ENCODE measurements at regions not wholly inside any gene's neighbourhood (a gene's known extent, or its start where the extent isn't known, plus 50 kb on each side); places are given as distances from the start of the nearest gene placed in this dataset.
"Not testable (repeated sequence)": the region's sequence is repeated elsewhere in the genome, so short reads cannot be mapped to it uniquely, and the experiment has no call there.

DNA sequence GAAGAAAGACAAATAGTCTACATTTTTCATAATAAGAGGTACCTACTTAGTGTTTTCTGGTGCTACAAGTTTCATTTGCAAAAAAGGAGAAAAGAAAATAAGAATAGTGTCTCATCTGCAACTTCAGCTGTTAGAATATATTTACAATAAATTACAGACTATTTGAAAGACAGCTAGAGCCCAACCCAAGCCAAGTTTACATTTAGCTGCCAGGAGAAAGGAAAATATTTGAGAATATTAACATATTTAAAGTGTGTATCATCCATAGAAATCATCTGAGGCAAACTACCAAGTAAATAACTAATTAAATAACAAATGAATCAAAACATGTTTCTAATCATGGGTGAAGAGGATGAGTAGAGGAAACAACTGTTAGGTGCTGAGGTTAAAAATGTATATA is 209.2 kb upstream of the ZSWIM2 start:
- no peak for DNase-seq (ENCODE audit: low read depth in 2 of 2)

DNA sequence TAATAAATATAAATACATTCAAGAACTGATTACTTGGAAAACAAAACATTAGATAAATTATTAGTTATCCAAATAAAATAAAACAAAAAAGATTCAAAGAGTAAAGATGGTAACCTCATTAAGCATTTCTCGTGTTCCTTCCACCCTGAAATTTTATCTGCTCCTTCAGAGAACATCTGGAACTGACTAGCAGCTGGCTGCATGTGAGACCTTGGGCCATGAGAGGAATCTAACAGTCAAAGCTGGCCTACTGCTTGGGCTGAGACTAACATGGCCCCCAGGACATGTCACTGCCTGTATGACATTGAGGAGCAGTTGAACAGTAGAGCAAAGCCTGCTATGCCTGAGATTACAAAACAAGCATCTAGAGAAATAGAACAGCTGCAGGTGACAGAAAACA is 208.5 kb upstream of the ZSWIM2 start:
- DNase-seq (ENCODE audit: low read depth in 2 of 2): no peak

DNA sequence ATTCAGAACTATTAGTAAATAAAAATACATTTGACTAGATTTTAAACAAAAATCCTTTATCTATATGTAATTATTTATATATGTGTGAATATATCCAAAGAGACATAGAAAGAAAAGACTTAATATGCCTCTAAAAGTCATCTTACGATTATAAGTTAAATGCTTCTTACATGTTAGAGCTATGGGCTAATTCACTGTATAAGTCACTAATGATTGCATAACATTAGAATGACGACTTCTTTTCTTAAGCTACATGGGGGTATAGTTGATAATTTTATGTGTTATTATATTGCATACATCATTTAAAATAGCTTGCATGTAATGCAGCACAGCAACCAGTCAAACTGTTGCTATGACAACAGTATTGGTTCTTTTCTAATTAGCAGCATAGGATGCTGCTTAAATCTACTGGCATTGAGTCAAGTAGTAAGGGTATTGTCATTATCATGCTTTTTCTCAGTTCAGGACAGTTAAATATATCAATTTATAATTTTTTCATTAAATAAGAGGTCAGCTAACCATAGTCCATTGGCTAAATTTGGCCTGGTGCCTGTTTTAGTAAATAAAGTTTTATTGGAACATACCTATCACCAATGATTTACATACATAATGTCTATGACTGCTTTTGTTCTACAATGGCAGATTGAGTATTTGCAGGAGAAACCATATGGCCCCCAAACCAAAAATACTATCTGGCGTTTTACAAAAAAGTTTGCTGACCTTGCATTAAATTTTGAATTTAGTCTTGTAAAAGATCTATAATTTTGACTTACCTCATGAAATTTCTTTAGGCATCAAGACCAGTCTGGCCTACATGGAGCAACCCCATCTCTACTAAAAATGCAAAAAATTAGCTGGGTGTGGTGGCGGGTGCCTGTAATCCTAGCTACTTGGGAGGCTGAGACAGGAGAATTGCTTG is 207.7 kb upstream of the ZSWIM2 start:
- DNase-seq (ENCODE audit: low read depth in 2 of 2): no peak

DNA sequence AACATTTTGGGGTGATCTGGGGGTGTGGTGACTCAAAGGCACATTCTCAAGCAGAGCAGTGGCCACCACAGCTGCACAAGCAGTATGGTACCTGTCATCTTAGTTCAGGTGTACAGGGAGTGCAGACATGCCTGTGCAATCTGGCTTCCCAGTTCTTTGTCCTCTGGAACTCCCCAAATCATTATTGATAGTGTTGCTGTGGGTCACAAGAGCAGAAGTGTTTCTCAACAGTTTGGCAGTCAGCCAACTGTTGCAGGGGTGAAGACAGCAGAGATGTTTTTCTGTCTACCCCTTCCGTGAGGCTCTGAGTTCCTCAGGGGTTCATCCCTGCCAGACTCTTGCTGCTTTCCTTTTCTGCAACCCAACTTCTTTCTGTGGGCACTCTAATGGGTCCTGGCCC is 206.5 kb upstream of the ZSWIM2 start:
- peak; percentile 16 to 49 for DNase-seq (ENCODE audit: low read depth in 2 of 2)

DNA sequence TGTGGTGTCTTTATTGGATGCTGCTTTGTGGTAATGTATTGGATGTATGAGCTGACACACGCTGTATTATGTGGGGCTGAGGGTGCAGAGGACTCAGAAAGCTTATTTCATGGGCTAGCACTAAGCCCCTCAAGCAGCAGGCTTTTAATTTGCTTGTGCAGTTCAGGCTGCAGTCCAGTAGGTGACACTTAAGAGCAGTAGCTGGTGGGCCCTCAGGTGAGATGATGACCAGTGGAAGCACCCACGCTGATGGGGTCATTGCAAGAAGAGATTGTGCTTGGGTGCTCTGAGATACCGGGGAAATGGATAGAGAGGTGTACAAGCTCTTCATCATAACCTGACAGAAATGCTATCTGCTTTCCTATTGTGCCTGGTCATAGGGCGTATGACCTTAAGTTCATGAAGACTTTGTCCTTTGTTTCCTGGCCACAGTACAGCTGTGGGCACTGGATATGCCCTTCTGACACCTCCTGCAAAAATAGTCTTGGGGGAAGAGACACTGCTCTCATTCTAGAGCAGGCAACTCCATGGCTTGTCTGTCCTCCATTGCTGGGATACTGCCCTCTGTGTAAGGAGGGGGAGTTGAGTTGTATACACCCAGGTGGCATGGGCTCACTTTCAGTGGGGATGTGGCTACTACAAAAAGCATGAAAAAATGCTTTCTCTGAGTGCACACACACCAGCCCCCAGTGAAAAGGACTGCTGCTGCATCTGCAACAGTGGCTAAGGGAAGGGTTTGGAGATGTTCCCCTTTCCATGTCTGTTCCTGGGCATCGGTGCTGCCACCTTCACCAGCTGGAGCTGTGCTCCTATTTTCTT is 205.7 kb upstream of the ZSWIM2 start:
- peak; percentile 16 to 33 for DNase-seq (ENCODE audit: low read depth in 2 of 2)

DNA sequence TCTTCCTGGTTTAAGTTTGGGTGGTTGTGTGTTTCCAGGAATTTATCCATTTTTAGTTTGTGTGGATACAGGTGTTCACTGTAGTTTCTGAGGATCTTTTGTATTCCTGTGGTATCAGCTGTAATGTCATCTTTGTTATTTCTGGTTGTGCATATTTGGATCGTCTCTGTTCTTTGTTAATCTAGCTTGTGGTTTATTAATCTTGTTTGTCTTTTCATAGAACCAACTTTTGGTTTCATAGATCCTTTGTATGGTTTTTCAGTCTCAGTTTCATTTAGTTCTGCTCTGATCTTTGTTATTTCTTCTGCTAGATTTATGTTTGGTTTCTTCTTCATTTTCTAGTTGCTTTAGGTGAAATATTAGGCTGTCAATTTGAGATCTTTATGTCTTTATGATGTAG is 202.4 kb upstream of the ZSWIM2 start:
- DNase-seq (ENCODE audit: low read depth in 2 of 2): no peak

DNA sequence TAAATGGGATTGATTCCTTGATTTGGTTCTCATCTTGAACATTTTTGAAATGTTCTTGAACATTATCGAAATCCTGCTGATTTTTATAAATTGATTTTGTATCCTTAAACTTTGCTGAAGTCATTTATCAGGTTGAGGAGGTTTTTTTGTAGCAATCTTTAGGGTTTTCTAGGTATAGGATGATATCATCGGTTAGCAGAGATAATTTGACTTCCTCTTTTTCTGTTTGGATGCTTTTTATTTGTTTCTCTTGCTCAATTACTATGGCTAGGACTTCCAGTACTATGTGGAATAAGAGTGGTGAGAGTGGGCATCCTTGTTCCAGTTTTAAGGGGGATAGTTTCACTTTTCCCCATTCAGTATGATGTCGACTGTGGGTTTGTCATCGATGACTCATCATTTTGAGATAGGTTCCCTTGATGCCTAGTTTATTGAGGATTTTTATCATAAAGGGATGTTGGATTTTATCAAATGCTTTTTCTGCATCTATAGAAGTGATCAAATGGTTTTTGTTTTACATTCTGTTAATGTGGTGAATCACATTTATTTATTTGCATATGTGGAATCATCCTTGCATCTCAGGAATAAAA is 201.5 kb upstream of the ZSWIM2 start:
- DNase-seq (ENCODE audit: low read depth in 2 of 2): peak; percentile 3 to 9

DNA sequence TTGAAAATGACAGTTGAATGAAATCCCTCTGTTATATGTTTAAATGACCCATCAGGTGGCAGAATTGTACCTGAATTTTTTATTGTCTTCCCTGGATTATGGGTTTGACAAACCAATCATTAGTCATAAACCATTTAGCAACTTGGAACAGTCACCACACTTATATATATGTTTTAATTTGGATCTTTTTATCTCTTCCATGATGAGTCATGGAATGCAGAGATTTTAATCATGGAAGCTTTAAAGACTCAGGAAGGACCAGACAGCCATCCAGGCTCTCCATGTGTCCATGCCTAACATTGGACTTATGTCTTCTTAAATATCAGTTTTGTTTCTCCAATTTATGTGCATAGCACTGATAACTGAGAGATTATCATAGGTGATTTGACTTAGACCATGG is 188.3 kb upstream of the ZSWIM2 start:
- DNase-seq (ENCODE audit: low read depth in 2 of 2): no peak

DNA sequence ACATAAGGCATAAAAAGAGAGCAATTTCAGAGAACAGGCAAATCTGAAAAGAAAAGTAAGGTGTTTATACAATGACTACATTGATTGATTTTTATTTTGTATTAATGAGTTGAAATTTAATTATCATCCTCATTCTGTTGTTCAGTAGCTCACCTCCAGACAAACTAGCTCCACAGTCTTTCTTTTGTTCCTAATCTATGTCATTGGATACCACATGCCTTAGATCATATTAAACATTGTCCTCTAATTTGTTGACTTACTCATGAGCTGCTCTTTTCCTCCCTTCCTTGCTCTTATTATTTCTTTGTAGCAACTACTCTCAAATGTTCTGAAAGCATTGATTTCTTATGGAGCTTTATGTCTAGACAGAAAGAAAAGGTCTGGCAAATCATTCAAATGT is 185.5 kb upstream of the ZSWIM2 start:
- DNase-seq (ENCODE audit: low read depth in 2 of 2): no peak

DNA sequence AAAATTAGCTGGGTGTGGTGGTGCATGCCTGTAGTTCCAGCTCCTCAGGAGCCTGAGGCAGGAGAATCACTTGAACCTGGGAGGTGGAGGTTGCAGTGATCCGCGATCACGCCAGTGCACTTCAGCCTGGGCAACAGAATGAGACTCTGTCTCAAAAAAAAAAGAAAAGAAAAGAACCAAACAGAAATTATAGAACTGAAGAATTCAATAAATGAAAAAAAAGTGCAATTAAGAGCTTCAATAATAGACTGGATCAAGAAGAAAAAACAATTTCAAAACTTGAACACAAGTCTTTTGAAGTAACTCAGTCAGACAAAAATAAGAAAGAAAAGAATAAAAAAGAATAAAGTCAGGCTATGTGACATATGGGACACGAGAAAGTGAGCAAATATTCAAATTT is 175.8 kb upstream of the ZSWIM2 start:
- no peak for DNase-seq (ENCODE audit: low read depth in 2 of 2)

DNA sequence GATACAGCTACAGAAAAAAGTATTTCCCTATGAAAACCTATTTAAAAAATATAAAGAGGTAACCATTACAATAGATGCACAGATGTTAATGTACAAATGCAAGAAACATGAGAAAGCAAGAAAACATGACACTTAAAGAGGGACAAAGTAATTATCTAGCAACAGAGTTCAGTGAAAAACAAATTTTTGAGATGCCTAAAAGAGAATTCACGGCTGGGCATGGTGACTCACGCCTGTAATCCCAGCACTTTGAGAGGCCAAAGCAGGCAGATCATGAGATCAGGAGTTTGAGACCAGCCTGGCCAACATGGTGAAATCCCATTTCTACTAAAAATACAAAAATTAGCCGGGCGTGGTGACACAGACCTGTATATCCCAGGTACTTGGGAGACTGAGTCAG is 175.0 kb upstream of the ZSWIM2 start:
- not testable (repeated sequence) for DNase-seq (ENCODE audit: low read depth in 2 of 2)

DNA sequence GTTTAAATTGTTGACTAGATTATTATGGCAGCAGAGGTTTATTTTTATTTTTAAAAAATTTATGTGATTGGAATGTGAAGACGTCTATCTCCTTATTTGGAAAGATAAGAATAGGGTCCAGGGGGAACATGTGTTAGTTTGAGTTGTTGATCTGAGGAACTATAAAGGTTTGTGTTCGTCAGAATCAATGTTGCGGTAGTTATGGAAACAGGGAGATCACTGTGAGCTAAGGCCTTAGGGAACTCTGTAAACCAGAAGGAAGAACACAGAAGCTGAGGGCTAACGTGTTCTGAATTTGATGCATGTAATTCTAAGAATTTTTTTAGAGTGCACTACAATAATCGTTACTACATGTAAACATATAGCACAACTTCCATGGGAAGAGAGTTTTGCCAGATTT is 168.5 kb upstream of the ZSWIM2 start:
- DNase-seq (ENCODE audit: low read depth in 2 of 2): no peak

DNA sequence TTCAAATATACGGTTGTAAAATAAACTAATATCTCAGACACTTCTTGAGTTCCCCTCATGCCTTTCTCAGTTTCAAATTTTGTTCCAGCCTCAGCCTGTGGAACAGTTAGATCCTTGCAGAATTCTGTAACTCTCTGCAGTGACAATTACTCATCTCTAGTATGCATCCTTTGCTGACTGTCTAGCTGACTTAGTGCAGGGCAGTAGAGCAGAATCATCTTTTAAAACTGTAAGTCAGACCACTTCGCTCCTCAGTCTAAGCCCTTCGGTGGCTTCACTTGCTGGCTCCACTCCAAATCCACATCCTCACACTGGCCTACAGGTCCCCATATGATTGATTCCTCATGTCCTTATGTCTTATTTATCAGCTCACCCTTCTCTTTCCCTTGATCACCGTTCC is 164.1 kb upstream of the ZSWIM2 start:
- DNase-seq (ENCODE audit: low read depth in 2 of 2): no peak

DNA sequence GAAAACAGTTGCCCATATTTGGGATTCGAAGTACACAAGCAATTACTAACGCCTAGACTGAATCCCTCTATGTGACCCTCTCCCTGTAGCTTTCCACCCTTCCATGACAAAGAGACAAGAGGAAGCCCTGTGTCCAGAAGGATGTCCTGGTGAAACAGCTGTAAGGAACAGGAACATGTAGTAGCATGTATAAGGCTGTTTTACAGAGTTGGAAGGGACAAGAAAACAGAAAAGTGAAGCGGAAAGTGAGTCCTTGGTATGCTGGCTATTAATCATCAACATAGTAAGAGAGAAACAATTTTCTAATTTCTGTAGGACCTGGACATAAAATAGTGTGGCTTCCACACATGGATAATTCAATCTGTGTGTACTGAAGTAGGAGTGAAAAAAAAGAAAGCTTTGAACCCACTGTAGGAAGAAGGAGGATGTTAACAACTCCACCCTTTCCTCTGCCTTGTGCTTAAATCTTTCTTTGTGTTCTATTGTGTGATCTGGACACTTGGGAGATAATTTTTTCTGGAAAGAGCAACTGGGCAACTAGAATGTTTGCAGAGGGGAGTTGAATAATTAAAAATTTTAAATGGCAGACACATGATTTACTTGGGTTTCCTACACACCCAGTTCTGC is 162.3 kb upstream of the ZSWIM2 start:
- DNase-seq (ENCODE audit: low read depth in 2 of 2): no peak

DNA sequence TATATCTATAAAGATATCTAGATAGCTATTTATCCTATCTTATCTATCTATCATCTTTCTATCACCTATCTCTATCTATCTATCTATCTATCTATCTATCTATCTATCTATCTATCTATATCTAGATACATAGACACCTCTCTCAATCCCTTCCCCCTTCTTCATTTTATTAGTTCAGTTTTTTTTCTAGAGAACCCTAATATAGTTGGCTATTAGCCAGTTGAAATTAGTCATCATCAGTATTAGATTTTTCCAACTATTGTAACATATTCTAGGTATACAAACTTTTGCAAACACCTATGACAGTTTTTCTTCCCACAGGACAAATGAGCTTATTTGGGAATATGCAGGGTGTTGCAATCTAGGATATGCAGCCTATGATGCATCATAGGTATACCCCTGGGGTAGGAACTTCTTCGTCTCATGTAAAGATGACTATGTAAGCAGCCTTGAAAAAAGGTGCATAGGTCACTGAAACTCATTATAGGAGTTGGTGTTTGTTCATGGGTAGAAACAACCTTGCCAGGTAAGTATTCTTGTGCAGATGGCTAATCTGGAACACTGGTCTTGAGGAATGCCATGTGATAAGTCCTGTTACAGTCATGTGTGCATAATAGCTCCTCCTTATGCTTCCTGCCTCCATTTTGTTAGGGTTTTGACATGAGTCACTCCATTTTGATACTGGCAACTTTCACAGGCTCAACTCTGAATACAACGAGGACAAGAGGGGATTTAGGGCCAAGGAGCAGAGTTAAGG is 160.7 kb upstream of the ZSWIM2 start:
- DNase-seq (ENCODE audit: low read depth in 2 of 2): no peak

DNA sequence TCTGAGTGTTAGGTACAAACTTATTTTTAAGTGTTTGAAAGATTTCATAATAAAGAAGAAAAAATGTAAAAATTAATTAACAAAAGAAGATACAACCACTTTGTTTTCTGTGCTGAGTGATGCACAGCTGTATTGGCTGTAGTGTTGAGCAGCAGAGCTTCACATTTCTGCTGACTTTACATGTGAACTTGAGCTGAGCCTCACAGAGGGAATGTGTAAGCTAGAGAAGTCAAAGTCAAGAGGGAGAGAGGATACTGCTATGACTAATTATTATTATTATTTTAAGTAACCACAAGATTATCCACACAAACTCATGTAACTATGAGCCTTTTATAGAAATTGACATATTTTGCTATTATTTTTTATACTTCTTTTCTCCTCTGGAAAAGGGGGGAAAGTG is 159.1 kb upstream of the ZSWIM2 start:
- DNase-seq (ENCODE audit: low read depth in 2 of 2): peak in 1 of 2 donors; percentile 6

DNA sequence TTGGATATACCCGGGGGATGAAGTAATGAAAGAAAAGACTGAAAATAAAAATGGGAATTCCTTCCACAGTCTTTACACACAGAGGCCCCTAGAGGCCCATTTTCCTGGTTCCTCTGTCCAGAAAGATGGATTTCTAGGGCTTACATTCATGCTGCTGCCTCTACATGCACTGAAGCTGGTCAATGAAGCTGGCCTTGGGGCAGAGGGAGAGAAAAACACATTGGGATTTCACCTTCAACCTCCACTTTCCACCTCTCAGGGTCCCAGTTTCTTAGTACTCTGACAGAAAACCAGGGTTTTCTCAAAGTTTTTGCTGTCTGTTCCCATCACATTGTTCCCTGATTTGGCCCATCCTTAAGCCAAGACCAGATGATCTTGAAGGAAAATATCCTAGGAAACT is 154.6 kb upstream of the ZSWIM2 start:
- DNase-seq (ENCODE audit: low read depth in 2 of 2): peak in 1 of 2 donors; percentile 10

DNA sequence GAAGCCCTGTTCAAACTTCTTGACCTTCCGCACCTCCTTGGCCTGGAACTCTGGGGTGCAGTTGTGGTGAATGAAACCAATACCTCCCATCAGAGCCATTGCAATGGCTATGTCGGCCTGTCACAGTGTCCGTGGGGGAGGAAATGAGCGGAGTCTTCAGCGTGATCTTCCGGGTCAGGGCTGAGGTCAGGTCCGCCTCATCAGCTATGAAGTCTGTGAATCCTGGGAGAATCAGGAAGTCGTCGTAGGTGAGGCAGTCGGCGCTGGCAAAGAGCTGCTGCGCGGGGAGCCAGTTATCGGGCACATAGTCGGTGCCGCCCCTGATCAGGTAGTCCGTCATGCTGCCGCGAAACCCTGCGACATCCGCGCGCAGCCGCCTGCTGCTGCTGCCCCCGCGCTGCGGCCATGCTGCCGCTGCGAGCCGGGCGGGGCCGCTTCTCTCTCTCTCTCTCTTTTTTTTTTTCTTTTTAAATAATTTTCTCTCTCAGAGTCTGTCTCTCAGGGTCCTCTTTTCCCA is 154.1 kb upstream of the ZSWIM2 start:
- DNase-seq (ENCODE audit: low read depth in 2 of 2): peak; percentile 39 to 55

DNA sequence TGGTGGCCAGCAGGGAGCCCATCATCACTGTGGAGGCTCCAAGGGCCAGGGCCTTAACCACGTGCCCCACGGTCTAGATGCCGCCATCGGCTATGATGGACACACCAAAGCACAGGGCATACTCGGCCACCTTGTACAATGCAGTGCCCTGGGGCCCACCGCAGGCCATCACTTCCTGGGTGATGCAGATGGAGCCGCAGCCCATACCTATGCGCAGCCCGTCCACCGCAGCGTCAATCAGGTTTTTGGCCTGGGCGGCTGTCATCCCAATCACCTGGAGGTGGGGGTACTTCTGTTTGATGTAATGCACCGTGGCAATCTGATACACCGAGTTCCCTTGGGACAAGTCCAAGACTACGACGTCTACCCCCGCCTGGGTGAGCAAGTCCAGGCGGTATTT is 153.3 kb upstream of the ZSWIM2 start:
- DNase-seq (ENCODE audit: low read depth in 2 of 2): no peak

DNA sequence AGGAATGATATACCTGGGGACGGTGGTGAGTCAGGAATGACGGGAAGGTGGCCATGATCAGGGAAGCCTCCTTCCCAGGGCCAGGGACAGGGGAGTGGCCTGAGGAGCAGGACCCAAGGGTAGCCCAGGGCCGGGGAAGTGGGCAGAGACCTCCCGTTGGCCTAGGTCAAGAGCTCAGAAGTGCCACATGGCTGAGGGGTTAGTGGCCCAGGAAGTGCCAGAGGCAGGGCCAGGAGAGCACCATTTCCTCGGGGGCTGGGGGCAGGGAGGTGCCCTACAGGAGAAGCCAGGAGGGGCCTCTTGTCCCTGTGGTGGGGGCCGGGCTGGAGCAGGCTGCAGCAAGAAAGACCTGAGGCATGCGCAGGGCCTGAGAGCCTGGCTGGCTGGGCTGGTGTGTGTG is 152.3 kb upstream of the ZSWIM2 start:
- DNase-seq (ENCODE audit: low read depth in 2 of 2): no peak

DNA sequence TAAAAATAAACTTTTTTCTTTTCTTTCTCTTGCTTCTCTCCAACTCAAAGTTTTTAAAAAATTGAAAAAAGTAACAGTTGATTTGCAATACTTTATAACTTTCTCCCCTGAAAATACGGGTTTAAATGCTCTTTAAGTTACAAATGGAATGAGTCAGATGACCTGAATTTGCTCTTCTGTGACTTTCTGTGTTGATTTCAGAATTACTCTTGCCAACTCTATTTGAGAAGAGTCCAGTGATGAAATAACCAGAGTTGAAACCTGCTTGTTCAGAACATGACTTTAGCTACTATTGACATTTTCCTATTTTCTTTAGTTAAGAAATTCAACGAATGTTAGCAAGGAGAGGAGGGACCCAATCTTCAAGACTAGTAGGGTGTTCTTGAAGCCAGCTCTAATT is 146.1 kb upstream of the ZSWIM2 start:
- peak; percentile 19 to 75 for DNase-seq (ENCODE audit: low read depth in 2 of 2)
